GM10248 (cell line): ENCODE measurements at regions not wholly inside any gene's neighbourhood (a gene's known extent, or its start where the extent isn't known, plus 50 kb on each side); places are given as distances from the start of the nearest gene placed in this dataset.

ENCODE experiments used
- CTCF ChIA-PET: fragments of 300-600 bp; sonication (Branson Sonifier 250); formaldehyde crosslinking; extraction: SDS; loops from one replicate; lab custom pipeline; 2021; ENCODE audit warnings: antibody characterized with exemption; lab: Yijun Ruan, JAX
- POLR2A ChIA-PET: fragments of 350-650 bp; sonication (Branson Sonifier 250); formaldehyde crosslinking; extraction: SDS; loops from one replicate; lab custom pipeline; 2020; ENCODE audit warnings: antibody characterized with exemption; lab: Yijun Ruan, JAX
- DNase-seq: peaks from one replicate; pipeline ENCODE4 v3.0.0; 2012; ENCODE audit errors: extremely low spot score
- TF ChIP-seq, protein P1 (sequence below): IDR thresholded peaks from 2 replicates; pipeline ENCODE4 v1.5.1; 2012; ENCODE audit warnings: mild to moderate bottlenecking, low read depth; ENCODE audit errors: extremely low read depth, missing control alignments, control extremely low read depth

DNA sequence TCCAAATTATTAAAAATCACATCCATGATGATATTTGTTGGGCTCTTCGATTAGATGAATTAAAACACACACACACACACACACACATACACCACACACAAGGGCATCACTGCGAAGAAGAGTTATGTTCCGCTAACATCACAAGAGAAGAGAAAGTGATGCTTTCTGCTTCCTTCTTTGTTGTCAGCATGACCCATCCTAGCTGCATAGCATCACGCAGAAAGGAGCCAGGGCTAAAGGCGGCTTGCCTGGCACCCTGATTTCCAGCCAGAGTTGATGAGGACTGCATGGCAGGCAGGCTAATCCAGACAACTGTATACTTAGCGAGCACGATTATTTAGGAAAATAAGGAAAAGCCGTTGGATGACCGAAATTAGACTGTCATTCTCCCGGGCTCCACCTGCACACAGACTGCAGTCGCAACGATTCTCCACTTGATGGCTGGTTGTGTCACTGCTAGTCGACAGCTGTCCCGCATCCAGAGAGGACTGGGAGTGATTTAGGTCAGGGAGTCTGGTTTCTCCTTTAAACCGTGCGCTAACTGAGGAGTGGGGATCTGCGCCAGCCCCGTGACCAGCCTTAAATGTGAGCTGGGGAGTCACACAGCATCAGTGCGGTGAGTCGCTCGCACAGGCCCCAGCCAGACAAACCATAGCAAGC lies 70.6 kb upstream of the SOX4 start:
- ChIA-PET POLR2A (no interaction called here), CTCF (no interaction called here)
- no peak for DNase-seq

GRCh38 chr6:21523652-21524051 lies 69.9 kb upstream of the SOX4 start:
- ChIA-PET POLR2A (no interaction called here), CTCF (no interaction called here)
- no peak for DNase-seq
- TF ChIP-seq, protein P1, sequence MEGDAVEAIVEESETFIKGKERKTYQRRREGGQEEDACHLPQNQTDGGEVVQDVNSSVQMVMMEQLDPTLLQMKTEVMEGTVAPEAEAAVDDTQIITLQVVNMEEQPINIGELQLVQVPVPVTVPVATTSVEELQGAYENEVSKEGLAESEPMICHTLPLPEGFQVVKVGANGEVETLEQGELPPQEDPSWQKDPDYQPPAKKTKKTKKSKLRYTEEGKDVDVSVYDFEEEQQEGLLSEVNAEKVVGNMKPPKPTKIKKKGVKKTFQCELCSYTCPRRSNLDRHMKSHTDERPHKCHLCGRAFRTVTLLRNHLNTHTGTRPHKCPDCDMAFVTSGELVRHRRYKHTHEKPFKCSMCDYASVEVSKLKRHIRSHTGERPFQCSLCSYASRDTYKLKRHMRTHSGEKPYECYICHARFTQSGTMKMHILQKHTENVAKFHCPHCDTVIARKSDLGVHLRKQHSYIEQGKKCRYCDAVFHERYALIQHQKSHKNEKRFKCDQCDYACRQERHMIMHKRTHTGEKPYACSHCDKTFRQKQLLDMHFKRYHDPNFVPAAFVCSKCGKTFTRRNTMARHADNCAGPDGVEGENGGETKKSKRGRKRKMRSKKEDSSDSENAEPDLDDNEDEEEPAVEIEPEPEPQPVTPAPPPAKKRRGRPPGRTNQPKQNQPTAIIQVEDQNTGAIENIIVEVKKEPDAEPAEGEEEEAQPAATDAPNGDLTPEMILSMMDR = no peak

More for the DNA sequence above, 70.6 kb upstream of the SOX4 start:
- TF ChIP-seq, protein P1 = no peak

- ChIA-PET CTCF (no interaction called here), POLR2A (no interaction called here)
- TF ChIP-seq, protein P1 = no peak
- no peak for DNase-seq
Observed at GRCh38 chr6:21524201-21524600, 69.3 kb upstream of the SOX4 start.

- no peak for DNase-seq
- POLR2A ChIA-PET = no interaction called here
- TF ChIP-seq, protein P1 = no peak
- CTCF ChIA-PET = interaction anchor here (0.8 kb wide), 1 partner anchor 62 kb away, joined by 3 read pairs; no protein-coding TSS in a partner anchor
Observed at GRCh38 chr6:21526974-21527373, 66.6 kb upstream of the SOX4 start.

- TF ChIP-seq, protein P1 = no peak
- no peak for DNase-seq
- ChIA-PET CTCF (interaction anchor here (0.8 to 1.2 kb wide), 2 partner anchors 17 to 62 kb away, joined by 3 read pairs; no protein-coding TSS in a partner anchor), POLR2A (no interaction called here)
Observed at GRCh38 chr6:21527731-21528130, 65.8 kb upstream of the SOX4 start.

GRCh38 chr6:21529431-21529830 lies 64.1 kb upstream of the SOX4 start:
- ChIA-PET CTCF (interaction anchor here (1.7 kb wide), 1 partner anchor 9 kb away, joined by 3 read pairs; no protein-coding TSS in a partner anchor), POLR2A (no interaction called here)
- TF ChIP-seq, protein P1 = no peak
- no peak for DNase-seq
